Activated T-cell treated with anti-CD3 and anti-CD28 coated beads, Interleukin-2, amount 50 U/mL, for 72 hours (primary cell): ENCODE measurements at regions not wholly inside any gene's neighbourhood (a gene's known extent, or its start where the extent isn't known, plus 50 kb on each side); places are given as distances from the start of the nearest gene placed in this dataset.
A peak's percentile ranks its signal among the peaks of the same experiment; 100 is the strongest.

Experiments used
- ATAC-seq, 2 donors: fragments of 150-1000 bp; cut with Tn5 transposase; replicated peaks in 1 of 2; 2 replicates each; pipeline ENCODE4 v1.10.0; 2021; ENCODE audit warnings: moderate library complexity in 2 of 2, mild to moderate bottlenecking in 1 of 2
- DNase-seq, 2 donors: peaks; one replicate each; pipeline ENCODE4 v3.0.0; 2021 to 2022; ENCODE audit warnings: mixed read lengths in 1 of 2
- H3K27ac Mint-ChIP-seq: one replicate; pipeline ENCODE4 v1.8.0; 2022; ENCODE audit warnings: mild to moderate bottlenecking, moderate library complexity, mixed read lengths
- H3K27me3 Mint-ChIP-seq: one replicate; pipeline ENCODE4 v1.8.0; 2022; ENCODE audit warnings: low read depth, mixed read lengths
- H3K36me3 Mint-ChIP-seq, 2 donors: one replicate each; pipeline ENCODE4 v1.8.0; 2022; ENCODE audit warnings: mixed read lengths in 2 of 2, mild to moderate bottlenecking in 1 of 2; ENCODE audit not compliant: insufficient read depth in 2 of 2
- H3K4me1 Mint-ChIP-seq: one replicate; pipeline ENCODE4 v1.8.0; 2022; ENCODE audit warnings: low read depth, mixed read lengths
- H3K4me3 Mint-ChIP-seq, 2 donors: one replicate each; pipeline ENCODE4 v1.8.0; 2022; ENCODE audit warnings: mild to moderate bottlenecking in 2 of 2, mixed read lengths in 2 of 2, moderate library complexity in 2 of 2
- H3K9me3 Mint-ChIP-seq, 2 donors: one replicate each; pipeline ENCODE4 v1.8.0; 2022; ENCODE audit warnings: mixed read lengths in 2 of 2

DNA sequence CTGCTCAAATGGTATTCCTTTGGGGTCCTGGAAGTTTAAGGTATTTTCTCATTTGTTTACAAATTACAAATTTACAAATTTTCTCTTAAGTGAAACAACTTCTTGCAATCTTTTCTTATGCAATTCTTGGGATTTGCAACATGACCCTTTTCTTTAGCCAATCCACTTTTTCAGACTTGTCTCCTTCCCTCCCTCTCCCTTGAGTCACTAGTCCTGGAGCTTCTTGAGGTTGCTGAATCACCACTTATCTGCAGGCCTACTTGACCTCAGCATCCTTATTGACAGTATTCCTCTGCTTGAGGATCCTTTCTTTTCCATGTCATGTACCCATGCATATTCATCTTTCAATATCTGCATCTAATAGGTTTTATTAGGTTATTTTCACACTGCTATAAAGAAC is 302.8 kb upstream of the ADAMTS5 start:
- Mint-ChIP-seq H3K4me1 (no peaks in the 10 kb centered on the region), H3K4me3 (no peak overlapping the region), H3K9me3 (peaks cover 2% of the 10 kb centered on the region in 2 donors), H3K27ac (no peak overlapping the region), H3K27me3 (no peaks in the 10 kb centered on the region), H3K36me3 (no peaks in the 10 kb centered on the region)
- no peak for DNase-seq
- no peak for ATAC-seq

DNA sequence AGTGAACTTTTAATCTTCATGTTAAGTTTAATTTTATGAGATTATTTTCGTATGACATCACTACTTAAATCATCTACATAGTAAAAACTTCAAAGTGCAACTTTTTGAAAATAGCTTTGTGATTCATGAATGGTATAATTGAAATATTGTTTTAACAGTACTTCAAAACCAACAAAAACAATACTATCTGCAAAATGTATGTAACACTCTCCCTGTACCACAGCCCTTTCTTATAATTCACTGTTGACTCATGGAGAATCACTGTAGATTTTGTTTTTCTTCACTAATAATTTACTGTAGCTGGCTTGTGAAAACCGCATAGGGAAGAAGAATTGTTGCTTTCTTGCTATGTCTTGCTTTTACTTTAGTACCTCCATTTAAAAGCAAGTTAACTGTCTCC is 301.4 kb upstream of the ADAMTS5 start:
- no peak overlapping the region for H3K4me3 Mint-ChIP-seq
- H3K27me3 Mint-ChIP-seq = no peaks in the 10 kb centered on the region
- DNase-seq (no peak), ATAC-seq (no peak)
- peaks cover 2 to 3% of the 10 kb centered on the region in 2 donors for H3K9me3 Mint-ChIP-seq
- H3K27ac Mint-ChIP-seq = peak overlapping the region; percentile 31
- H3K4me1 Mint-ChIP-seq = no peaks in the 10 kb centered on the region
- no peaks in the 10 kb centered on the region for H3K36me3 Mint-ChIP-seq

DNA sequence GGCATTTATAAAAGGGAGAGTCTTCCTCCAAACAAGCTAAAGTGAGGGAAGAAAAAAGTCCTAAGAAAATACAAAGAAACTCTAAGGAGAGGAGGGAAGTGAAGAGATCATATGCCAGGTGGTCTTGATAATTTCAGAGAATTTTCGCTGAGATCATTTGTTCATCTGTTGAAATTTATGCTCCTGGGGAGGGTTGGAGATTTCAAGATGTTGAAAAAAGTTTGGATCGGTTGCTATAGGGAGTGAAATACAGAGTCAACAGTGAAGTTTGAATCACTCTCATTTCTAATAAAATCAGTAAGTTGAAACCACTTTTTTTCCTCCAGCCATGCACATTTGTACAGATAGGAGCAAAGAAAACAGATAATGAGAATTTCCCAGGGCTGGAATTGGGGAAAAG is 299.1 kb upstream of the ADAMTS5 start:
- no peaks in the 10 kb centered on the region for H3K4me1 Mint-ChIP-seq
- ATAC-seq (no peak), DNase-seq (no peak)
- peaks cover 2 to 4% of the 10 kb centered on the region in 2 donors for H3K9me3 Mint-ChIP-seq
- H3K4me3 Mint-ChIP-seq = no peak overlapping the region
- no peak overlapping the region for H3K27ac Mint-ChIP-seq
- no peaks in the 10 kb centered on the region for H3K36me3 Mint-ChIP-seq
- H3K27me3 Mint-ChIP-seq = no peaks in the 10 kb centered on the region

DNA sequence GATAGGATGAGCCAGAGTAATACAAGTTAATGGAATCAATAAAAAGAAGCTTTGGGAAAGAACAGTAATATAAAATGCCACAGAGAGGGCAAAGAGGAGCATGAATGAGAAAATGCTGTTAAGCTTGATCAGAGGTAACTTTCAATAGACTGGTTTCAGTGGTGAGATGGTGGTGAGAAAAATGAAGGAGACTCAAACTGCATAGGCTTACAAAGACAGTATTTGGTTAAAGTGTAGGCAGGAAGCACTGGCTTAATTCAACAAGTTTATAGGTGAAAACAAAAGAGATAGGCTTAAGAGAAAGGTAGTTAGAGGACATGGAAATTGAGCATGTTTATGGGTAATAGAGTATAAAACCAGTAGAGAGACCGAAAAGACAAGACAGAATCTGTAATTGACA is 298.6 kb upstream of the ADAMTS5 start:
- Mint-ChIP-seq H3K27me3 (no peaks in the 10 kb centered on the region), H3K36me3 (no peaks in the 10 kb centered on the region), H3K27ac (no peak overlapping the region), H3K4me1 (no peaks in the 10 kb centered on the region), H3K4me3 (no peak overlapping the region), H3K9me3 (peaks cover 2 to 4% of the 10 kb centered on the region in 2 donors)
- DNase-seq (no peak), ATAC-seq (no peak)

DNA sequence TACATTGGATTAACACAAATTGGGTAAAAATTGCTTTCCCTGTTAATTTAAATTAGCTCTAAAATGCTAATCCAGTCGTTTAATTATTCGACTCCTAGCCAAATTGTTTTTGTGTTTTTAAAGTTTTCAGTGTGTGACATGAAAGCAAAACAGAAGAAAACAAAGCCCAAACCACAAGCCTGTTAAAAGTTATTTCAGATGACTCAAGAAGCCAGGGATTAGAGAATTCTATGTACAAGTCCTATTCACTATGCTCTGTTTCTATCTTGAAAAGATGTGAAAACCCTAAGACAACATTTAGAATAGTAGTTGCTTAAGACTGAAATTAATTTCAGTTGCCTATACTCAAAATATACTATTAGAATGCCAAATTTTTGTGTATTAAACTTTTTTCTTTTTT is 294.8 kb upstream of the ADAMTS5 start:
- ATAC-seq = no peak
- no peaks in the 10 kb centered on the region for H3K4me1 Mint-ChIP-seq
- H3K27ac Mint-ChIP-seq = no peak overlapping the region
- H3K4me3 Mint-ChIP-seq = no peak overlapping the region
- no peaks in the 10 kb centered on the region for H3K36me3 Mint-ChIP-seq
- H3K9me3 Mint-ChIP-seq = peaks cover 9 to 13% of the 10 kb centered on the region in 2 donors
- no peaks in the 10 kb centered on the region for H3K27me3 Mint-ChIP-seq
- no peak for DNase-seq

DNA sequence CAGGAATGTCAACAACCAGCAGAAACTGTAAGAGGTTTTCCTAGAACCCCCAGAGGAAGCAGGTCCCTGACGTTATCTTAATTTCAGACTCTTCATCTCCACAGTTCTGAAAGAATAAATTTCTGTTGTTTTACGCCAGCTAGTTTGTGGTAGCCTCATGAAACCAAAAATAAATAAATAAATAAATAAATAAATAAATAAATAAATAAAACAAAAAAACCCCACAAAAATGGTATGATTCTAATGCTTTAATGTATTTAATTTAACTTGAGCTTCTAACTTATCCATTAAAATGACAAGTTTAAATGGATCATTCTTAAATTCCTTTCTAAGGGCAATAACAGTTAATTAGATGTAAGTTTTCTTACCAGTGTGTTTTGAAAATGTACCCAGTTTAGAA is 293.8 kb upstream of the ADAMTS5 start:
- H3K4me1 Mint-ChIP-seq = no peaks in the 10 kb centered on the region
- no peak for DNase-seq
- H3K9me3 Mint-ChIP-seq = peaks cover 9 to 13% of the 10 kb centered on the region in 2 donors
- H3K36me3 Mint-ChIP-seq = no peaks in the 10 kb centered on the region
- no peak for ATAC-seq
- H3K27ac Mint-ChIP-seq = no peak overlapping the region
- H3K27me3 Mint-ChIP-seq = no peaks in the 10 kb centered on the region
- H3K4me3 Mint-ChIP-seq = no peak overlapping the region

DNA sequence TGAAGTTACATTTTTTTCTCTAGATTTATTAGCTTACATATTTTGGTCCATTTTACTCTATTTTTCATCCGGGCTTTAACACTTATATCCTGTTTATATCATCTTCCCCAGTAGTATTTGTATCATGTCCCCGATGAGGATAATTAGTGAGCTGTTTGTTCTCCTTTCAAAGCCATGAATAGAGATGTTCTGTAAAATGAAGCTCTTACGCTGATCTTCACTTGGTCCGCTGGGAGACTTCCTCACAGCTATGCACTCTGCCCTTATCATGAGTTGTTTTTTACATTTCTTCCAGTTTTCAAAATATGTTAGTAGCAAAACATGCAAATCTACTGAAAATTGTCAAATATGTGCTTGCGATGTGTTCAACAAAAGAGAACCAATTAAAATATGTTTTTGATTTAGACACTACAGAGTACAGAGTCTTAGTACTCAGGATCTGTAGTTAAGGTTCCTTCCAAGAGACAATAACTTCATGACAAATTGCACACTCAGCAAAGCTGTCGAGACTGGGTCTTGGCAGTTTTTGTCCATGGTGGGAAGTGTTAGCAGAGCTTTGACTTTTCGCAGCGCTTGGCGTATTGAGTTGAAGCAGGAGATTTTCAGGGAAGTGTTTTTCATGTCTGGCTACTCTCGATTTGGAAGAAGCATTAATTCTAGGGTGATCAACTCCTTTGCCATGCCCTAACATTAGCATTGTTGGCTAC is 292.0 kb upstream of the ADAMTS5 start:
- no peak for ATAC-seq
- no peak overlapping the region for H3K27ac Mint-ChIP-seq
- H3K9me3 Mint-ChIP-seq = peaks cover 9 to 13% of the 10 kb centered on the region in 2 donors

DNA sequence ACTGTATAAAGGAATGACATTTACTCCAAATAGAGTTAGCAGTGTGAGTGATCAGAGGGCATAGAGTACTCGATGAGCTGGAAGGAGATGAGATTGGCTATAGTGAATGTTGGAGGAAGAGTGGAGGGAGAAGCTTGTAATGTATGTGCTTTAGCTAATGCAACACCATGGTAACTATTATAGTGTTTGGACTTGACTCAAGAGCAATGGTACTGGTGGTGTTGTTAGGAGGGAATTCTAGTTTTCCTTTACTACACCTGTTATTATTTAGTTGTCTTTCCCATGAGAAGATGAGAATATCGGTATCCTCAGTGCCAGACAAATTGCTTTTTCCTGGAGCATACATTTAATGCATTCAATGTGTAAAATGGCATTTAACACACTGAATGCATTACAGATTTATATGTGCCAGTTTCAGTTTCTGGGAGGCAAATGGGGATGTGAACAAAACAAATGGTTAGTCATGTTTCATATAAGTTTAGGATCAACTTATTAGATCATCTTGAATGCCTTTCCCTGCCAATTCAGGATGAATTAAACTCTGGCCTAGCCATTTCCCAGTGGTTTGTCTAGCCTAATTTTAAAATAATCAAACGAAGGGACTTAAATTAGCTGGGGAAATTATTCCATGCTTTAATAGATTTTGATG is 291.1 kb upstream of the ADAMTS5 start:
- H3K9me3 Mint-ChIP-seq = peaks cover 9 to 11% of the 10 kb centered on the region in 2 donors
- H3K27me3 Mint-ChIP-seq = no peaks in the 10 kb centered on the region
- no peak overlapping the region for H3K27ac Mint-ChIP-seq
- no peak for DNase-seq
- no peak for ATAC-seq
- no peak overlapping the region for H3K4me3 Mint-ChIP-seq
- H3K4me1 Mint-ChIP-seq = no peaks in the 10 kb centered on the region
- no peaks in the 10 kb centered on the region for H3K36me3 Mint-ChIP-seq

More for the DNA sequence above, 292.0 kb upstream of the ADAMTS5 start:
- DNase-seq = no peak
- Mint-ChIP-seq H3K27me3 (no peaks in the 10 kb centered on the region), H3K36me3 (no peaks in the 10 kb centered on the region), H3K4me1 (no peaks in the 10 kb centered on the region), H3K4me3 (no peak overlapping the region)

DNA sequence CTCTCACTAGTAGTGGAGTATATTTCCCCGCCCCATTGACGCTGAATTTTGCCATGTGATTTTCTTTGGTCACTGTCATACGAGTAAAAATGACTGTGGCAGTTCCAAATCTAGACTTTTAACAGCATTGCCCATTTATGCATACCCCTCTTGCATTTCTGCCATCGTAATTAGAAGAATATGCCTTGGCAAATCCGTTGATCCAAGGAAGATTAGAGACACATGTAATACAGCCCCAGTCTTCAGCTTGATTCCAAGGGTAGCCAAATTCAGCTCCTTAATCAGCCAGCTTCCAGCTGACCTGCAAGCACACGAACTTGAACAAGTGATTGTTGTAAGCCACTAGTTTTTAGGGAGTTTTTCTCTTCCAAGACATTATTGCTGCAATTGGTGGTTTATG is 290.3 kb upstream of the ADAMTS5 start:
- H3K27ac Mint-ChIP-seq = no peak overlapping the region
- H3K4me1 Mint-ChIP-seq = no peaks in the 10 kb centered on the region
- no peaks in the 10 kb centered on the region for H3K27me3 Mint-ChIP-seq
- ATAC-seq (no peak), DNase-seq (no peak)
- H3K9me3 Mint-ChIP-seq = peaks cover 9 to 10% of the 10 kb centered on the region in 2 donors
- no peak overlapping the region for H3K4me3 Mint-ChIP-seq
- no peaks in the 10 kb centered on the region for H3K36me3 Mint-ChIP-seq

DNA sequence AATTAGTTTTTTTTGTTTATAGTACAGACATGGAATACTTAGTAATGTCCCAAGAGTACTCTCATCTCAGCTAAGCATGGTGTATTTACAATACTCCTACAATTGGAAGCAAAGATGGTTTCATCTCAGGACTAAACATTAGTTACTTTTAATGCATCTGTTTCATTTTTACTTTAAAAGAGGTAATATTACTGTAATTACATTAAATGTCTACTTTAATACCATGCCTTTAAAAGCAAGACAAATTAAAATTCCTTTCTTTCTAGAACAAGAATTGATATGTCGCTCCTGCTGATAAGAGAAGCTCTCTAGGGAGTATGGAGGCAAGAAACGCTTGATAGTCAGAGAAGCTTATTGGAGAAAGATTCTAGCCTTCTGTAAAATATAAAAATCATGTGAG is 284.9 kb upstream of the ADAMTS5 start:
- Mint-ChIP-seq H3K27ac (no peak overlapping the region), H3K9me3 (peaks cover 0 to 5% of the 10 kb centered on the region in 2 donors), H3K4me1 (no peaks in the 10 kb centered on the region), H3K36me3 (no peaks in the 10 kb centered on the region), H3K27me3 (no peaks in the 10 kb centered on the region), H3K4me3 (no peak overlapping the region)
- ATAC-seq (no peak), DNase-seq (no peak)

DNA sequence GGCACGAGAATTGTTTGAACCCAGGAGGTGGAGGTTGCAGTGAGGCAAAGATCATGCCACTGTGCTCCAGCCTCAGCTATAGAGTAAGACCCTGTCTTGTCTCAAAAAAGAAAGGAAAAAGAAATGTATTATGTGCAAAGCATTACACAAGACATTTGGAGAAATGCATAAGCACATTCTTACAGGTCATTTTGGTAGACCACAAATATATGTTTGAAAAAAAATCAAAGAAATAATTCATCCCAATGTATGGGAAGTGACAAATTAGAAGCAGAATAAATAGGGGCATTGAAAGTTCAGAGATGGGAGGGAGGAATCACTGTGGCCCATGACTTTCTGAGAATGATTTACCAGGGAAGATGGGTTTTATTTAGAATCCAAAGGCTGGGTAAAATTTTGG is 283.5 kb upstream of the ADAMTS5 start:
- Mint-ChIP-seq H3K4me1 (no peaks in the 10 kb centered on the region), H3K27me3 (no peaks in the 10 kb centered on the region), H3K36me3 (no peaks in the 10 kb centered on the region), H3K27ac (no peak overlapping the region), H3K9me3 (peaks cover 0 to 5% of the 10 kb centered on the region in 2 donors), H3K4me3 (no peak overlapping the region)
- ATAC-seq = no peak
- DNase-seq = no peak

DNA sequence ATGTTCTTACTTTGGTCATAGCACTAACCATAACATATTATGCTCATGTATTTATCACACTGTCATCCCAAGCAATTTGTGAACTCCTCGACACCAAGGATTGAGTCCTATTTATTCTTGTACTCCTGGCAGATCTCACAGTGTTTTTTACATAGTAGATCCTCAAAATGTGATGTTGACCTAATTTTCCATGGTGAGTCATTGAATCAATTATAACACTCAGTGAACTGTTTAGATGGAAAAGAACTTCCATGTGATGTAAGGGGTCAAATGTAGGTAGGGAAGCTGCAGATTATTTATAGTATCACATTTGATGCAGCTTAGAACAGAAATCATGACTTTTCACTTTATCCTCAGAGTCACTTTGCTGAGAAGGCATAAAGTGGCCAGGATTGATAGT is 281.9 kb upstream of the ADAMTS5 start:
- Mint-ChIP-seq H3K4me3 (no peak overlapping the region), H3K36me3 (no peaks in the 10 kb centered on the region), H3K4me1 (no peaks in the 10 kb centered on the region), H3K27me3 (no peaks in the 10 kb centered on the region), H3K9me3 (peaks cover 0 to 5% of the 10 kb centered on the region in 2 donors), H3K27ac (no peak overlapping the region)
- ATAC-seq (no peak), DNase-seq (no peak)

DNA sequence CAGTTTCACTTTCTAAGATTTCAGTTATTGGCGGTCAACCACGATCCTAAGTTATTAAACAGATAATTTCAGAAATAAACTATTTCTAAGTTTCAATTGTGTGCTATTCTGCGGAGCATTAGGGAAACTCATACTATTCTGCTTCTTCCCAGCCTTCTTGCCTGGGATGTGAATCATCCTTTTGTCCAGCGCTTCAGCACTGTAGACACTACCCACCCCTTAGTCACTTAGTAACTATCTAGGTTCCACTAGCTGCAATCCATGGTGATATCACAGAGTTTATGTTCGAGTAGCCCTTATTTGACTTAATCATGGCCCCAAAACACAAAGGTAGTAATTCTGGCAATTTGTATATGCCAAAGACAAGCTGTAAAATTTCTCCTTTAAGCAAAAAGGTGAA is 279.9 kb upstream of the ADAMTS5 start:
- ATAC-seq (no peak), DNase-seq (no peak)
- Mint-ChIP-seq H3K27me3 (no peaks in the 10 kb centered on the region), H3K27ac (no peak overlapping the region), H3K36me3 (no peaks in the 10 kb centered on the region), H3K4me3 (no peak overlapping the region), H3K9me3 (peaks cover 0 to 5% of the 10 kb centered on the region in 2 donors), H3K4me1 (no peaks in the 10 kb centered on the region)

DNA sequence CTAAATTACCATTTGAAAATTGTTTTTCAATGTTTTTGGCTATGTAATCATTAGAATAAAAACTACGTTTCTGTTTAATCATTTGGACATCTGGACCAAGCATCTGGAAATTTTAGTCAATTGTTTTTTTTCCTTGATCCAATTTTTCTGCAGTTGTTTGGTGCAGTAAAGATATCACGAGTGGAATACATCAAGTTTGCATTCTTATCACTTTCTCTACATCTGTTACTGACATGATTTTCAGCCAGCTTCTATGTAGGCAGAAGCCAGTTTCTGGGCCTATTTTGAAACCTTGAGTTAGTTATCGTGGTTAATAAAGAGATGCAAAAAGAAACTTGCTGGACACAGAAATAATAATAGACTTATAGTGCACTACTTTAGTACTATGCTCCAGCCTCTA is 277.9 kb upstream of the ADAMTS5 start:
- DNase-seq = no peak
- no peak overlapping the region for H3K27ac Mint-ChIP-seq
- ATAC-seq = no peak
- H3K36me3 Mint-ChIP-seq = no peaks in the 10 kb centered on the region
- H3K4me1 Mint-ChIP-seq = no peaks in the 10 kb centered on the region
- H3K27me3 Mint-ChIP-seq = no peaks in the 10 kb centered on the region
- H3K9me3 Mint-ChIP-seq = peaks cover 4 to 5% of the 10 kb centered on the region in 2 donors
- no peak overlapping the region for H3K4me3 Mint-ChIP-seq
